PC-3 (cell line): ENCODE measurements at regions not wholly inside any gene's neighbourhood (a gene's known extent, or its start where the extent isn't known, plus 50 kb on each side); places are given as distances from the start of the nearest gene placed in this dataset.
"Not testable (repeated sequence)": the region's sequence is repeated elsewhere in the genome, so short reads cannot be mapped to it uniquely, and the experiment has no call there.

Source experiments
- ATAC-seq: fragments of 200-7000 bp; cut with Tn5 transposase; 2 replicates; pipeline ENCODE4 v1.9.1; 2020; ENCODE audit warnings: mild to moderate bottlenecking, moderate library complexity
- BruUV-seq: library from RNA; stranded (reverse); fragments of 400-500 nt; replicated peaks from 2 replicates; lab custom pipeline; 2021; lab: Mats Ljungman, UMichigan
- CTCF ChIA-PET: fragments of 300-600 bp; sonication (Branson Sonifier 250); formaldehyde crosslinking; loops from one replicate; lab custom pipeline; 2022; ENCODE audit warnings: antibody characterized with exemption; lab: Charles Lee
- POLR2A ChIA-PET: fragments of 300-600 bp; sonication (Branson Sonifier 250); formaldehyde crosslinking; loops from one replicate; lab custom pipeline; 2022; ENCODE audit warnings: antibody characterized with exemption; ENCODE audit not compliant: unreplicated experiment; lab: Charles Lee
- DNase-seq: peaks from one replicate; pipeline ENCODE4 v3.0.0-alpha.2; 2015
- H2AFZ ChIP-seq: fragments of 300-600 bp; sonication (generic); 2 replicates; pipeline ENCODE4 v1.6.0; 2016; ENCODE audit warnings: antibody characterized with exemption, low read length
- H3F3A ChIP-seq: fragments of 300-600 bp; sonication (generic); one replicate; pipeline ENCODE4 v1.6.0; 2017; ENCODE audit warnings: antibody characterized with exemption, low read length, control low read depth, mild to moderate bottlenecking; ENCODE audit not compliant: unreplicated experiment
- H3K27ac ChIP-seq: fragments of 300-600 bp; sonication (generic); 2 replicates; pipeline ENCODE4 v1.5.1; 2016; ENCODE audit warnings: mild to moderate bottlenecking, low read length
- H3K27me3 ChIP-seq: fragments of 300-600 bp; sonication (generic); 2 replicates; pipeline ENCODE4 v1.6.1; 2016; ENCODE audit warnings: low read length, mixed read lengths
- H3K36me3 ChIP-seq: fragments of 300-600 bp; sonication (generic); 2 replicates; pipeline ENCODE4 v1.6.1; 2016; ENCODE audit warnings: low read depth, mixed run types, low read length, mixed read lengths
- H3K4me1 ChIP-seq: fragments of 300-600 bp; sonication (generic); 2 replicates; pipeline ENCODE4 v1.5.1; 2016; ENCODE audit warnings: low read length; ENCODE audit not compliant: insufficient read depth
- H3K4me2 ChIP-seq: fragments of 300-600 bp; sonication (generic); 2 replicates; pipeline ENCODE4 v1.6.0; 2016; ENCODE audit warnings: low read length
- H3K4me3 ChIP-seq: fragments of 300-600 bp; sonication (generic); 2 replicates; pipeline ENCODE4 v1.5.1; 2016; ENCODE audit warnings: mild to moderate bottlenecking, low read length, mixed read lengths
- H3K79me2 ChIP-seq: fragments of 300-600 bp; sonication (generic); 2 replicates; pipeline ENCODE4 v1.6.1; 2017; ENCODE audit warnings: low read length, mixed read lengths
- H3K9ac ChIP-seq: fragments of 300-600 bp; sonication (generic); 2 replicates; pipeline ENCODE4 v1.6.0; 2016; ENCODE audit warnings: mild to moderate bottlenecking, low read length
- H3K9me2 ChIP-seq: fragments of 300-600 bp; sonication (generic); replicated peaks from 2 replicates; pipeline ENCODE4 v1.6.1; 2016; ENCODE audit warnings: mixed run types, low read length, mixed read lengths
- H3K9me3 ChIP-seq: fragments of 300-600 bp; sonication (generic); 2 replicates; pipeline ENCODE4 v1.6.1; 2016; ENCODE audit warnings: low read length, mixed read lengths
- H4K20me1 ChIP-seq: fragments of 300-600 bp; sonication (generic); 2 replicates; pipeline ENCODE4 v1.6.1; 2016; ENCODE audit warnings: low read length, mixed read lengths
- EZH2 ChIP-seq: fragments of 300-600 bp; sonication (generic); IDR thresholded peaks from one replicate; pipeline ENCODE4 v1.6.1; 2017; ENCODE audit warnings: antibody characterized with exemption, mild to moderate bottlenecking, low read length; ENCODE audit not compliant: unreplicated experiment
- EZH2phosphoT487 ChIP-seq: fragments of 300-600 bp; sonication (generic); IDR thresholded peaks from 2 replicates; pipeline ENCODE4 v1.6.1; 2018; ENCODE audit warnings: mild to moderate bottlenecking, antibody characterized with exemption, low read length, borderline replicate concordance
- intact Hi-C: fragments of 100-400 bp; cut with micrococcal nuclease; formaldehyde crosslinking; loops from 2 replicates; pipeline ENCODE4 v1.9.0; 2023
- TF ChIP-seq, protein P1 (sequence below): fragments of 300-600 bp; sonication (generic); conservative IDR thresholded peaks from 2 replicates; pipeline ENCODE4 v1.5.1; 2017; ENCODE audit warnings: antibody characterized with exemption, low read depth, mild to moderate bottlenecking, low read length

DNA sequence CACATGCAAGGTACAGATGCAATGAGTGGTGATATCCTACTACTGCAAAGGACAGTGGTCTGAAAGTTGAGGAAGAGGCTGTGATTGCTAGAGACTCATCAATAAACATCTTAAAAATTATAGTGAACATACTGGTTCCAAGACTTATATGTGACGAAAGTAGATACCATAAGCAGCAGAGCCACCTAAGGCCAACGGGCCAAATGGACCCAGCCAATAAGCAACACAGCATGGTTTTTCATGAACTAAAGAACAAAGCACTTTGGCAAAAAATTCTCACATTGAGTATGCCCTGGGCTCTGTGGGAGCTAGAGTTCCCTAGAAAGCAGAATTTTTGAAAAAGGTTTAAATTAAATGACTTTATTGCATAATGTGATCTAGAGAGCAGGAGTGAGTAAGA is 272.1 kb downstream of the SI start:
- no peak overlapping the region for H3K9ac ChIP-seq
- H3K4me3 ChIP-seq: no peak overlapping the region
- TF ChIP-seq EZH2phosphoT487 (no peak), EZH2 (no peak)
- TF ChIP-seq, protein P1, sequence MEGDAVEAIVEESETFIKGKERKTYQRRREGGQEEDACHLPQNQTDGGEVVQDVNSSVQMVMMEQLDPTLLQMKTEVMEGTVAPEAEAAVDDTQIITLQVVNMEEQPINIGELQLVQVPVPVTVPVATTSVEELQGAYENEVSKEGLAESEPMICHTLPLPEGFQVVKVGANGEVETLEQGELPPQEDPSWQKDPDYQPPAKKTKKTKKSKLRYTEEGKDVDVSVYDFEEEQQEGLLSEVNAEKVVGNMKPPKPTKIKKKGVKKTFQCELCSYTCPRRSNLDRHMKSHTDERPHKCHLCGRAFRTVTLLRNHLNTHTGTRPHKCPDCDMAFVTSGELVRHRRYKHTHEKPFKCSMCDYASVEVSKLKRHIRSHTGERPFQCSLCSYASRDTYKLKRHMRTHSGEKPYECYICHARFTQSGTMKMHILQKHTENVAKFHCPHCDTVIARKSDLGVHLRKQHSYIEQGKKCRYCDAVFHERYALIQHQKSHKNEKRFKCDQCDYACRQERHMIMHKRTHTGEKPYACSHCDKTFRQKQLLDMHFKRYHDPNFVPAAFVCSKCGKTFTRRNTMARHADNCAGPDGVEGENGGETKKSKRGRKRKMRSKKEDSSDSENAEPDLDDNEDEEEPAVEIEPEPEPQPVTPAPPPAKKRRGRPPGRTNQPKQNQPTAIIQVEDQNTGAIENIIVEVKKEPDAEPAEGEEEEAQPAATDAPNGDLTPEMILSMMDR: peak; percentile 33; the same call in 1 of the 2 replicates
- ChIA-PET CTCF (no interaction called here), POLR2A (no interaction called here)
- no peaks in the 10 kb centered on the region for H4K20me1 ChIP-seq
- H3K9me3 ChIP-seq: no peaks in the 10 kb centered on the region
- H3K27me3 ChIP-seq: no peaks in the 10 kb centered on the region
- peak; percentile 62; the same call in 1 of the 2 replicates for ATAC-seq
- no TSS peak for BruUV-seq
- no peak for DNase-seq
- no peaks in the 10 kb centered on the region for H3K36me3 ChIP-seq
- no peak overlapping the region for H3K4me2 ChIP-seq
- no peaks in the 10 kb centered on the region for H3K79me2 ChIP-seq
- H3F3A ChIP-seq: no peaks in the 10 kb centered on the region
- intact Hi-C loops: loop anchor here (5.0 to 10.0 kb wide), 2 partner anchors 379 to 429 kb away; no protein-coding TSS in a partner anchor
- H3K27ac ChIP-seq: no peak overlapping the region
- no peaks in the 10 kb centered on the region for H3K9me2 ChIP-seq
- H2AFZ ChIP-seq: no peak overlapping the region
- H3K4me1 ChIP-seq: no peaks in the 10 kb centered on the region

DNA sequence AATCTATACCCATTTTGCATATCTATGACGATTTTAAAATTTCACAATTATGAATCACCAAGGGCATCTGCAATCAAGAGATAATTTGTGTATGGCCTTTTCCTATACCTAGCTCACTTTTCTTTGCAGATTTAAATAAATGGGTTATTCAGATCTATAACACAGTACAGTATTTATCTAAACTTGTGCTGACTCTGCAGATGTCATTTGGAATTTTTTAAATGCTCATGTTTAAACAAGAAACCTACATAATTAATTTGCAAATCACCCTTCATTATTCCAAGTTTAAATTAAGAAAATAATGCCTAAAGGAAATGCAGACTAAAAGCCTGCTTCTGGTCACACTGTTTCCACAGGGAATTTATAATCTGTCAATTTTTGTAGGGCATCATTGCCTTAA is 284.2 kb downstream of the SI start:
- no peaks in the 10 kb centered on the region for H3K27me3 ChIP-seq
- H3K9ac ChIP-seq: no peak overlapping the region
- H3K79me2 ChIP-seq: no peaks in the 10 kb centered on the region
- H2AFZ ChIP-seq: no peak overlapping the region
- no peak overlapping the region for H3K27ac ChIP-seq
- DNase-seq: no peak
- no peaks in the 10 kb centered on the region for H4K20me1 ChIP-seq
- no peaks in the 10 kb centered on the region for H3K36me3 ChIP-seq
- H3K9me3 ChIP-seq: no peaks in the 10 kb centered on the region
- no peaks in the 10 kb centered on the region for H3K4me1 ChIP-seq
- H3K4me2 ChIP-seq: no peak overlapping the region
- POLR2A ChIA-PET: no interaction called here
- CTCF ChIA-PET: no interaction called here
- no peak for ATAC-seq
- no peaks in the 10 kb centered on the region for H3K9me2 ChIP-seq
- BruUV-seq: no TSS peak
- no peak for TF ChIP-seq EZH2phosphoT487
- TF ChIP-seq, protein P1: no peak
- TF ChIP-seq EZH2: no peak
- no peaks in the 10 kb centered on the region for H3F3A ChIP-seq
- H3K4me3 ChIP-seq: no peak overlapping the region
- intact Hi-C loops: no loop called here

DNA sequence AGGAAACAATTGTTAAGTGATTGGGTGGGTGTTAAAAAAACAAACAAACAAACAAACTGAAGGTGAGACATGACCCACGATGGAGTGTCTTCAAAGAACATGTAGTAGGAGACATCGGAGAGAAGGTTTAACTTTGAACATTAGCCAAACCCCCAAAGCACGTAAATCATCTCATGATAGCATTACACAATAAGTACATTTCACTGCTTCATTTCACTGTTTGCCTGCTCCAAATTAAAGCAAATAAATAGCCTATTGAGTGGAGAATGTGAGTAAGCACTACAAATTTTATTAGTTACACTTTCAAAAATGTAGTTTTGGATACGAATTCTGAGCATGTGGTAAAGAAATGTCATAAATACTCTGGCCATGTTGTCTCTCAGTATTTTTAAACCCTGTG is 287.0 kb downstream of the SI start:
- H3K4me1 ChIP-seq: no peaks in the 10 kb centered on the region
- no peaks in the 10 kb centered on the region for H3K36me3 ChIP-seq
- H3K27me3 ChIP-seq: no peaks in the 10 kb centered on the region
- H3K4me3 ChIP-seq: no peak overlapping the region
- H4K20me1 ChIP-seq: no peaks in the 10 kb centered on the region
- ChIA-PET CTCF (no interaction called here), POLR2A (no interaction called here)
- no peak overlapping the region for H3K4me2 ChIP-seq
- H3F3A ChIP-seq: no peaks in the 10 kb centered on the region
- H3K9ac ChIP-seq: no peak overlapping the region
- no peak overlapping the region for H2AFZ ChIP-seq
- no peaks in the 10 kb centered on the region for H3K9me2 ChIP-seq
- no peak overlapping the region for H3K27ac ChIP-seq
- DNase-seq: peak; percentile 5
- intact Hi-C loops: no loop called here
- TF ChIP-seq, protein P1: no peak
- TF ChIP-seq EZH2 (no peak), EZH2phosphoT487 (no peak)
- no peaks in the 10 kb centered on the region for H3K79me2 ChIP-seq
- no TSS peak for BruUV-seq
- ATAC-seq: peak; percentile 49
- H3K9me3 ChIP-seq: no peaks in the 10 kb centered on the region

DNA sequence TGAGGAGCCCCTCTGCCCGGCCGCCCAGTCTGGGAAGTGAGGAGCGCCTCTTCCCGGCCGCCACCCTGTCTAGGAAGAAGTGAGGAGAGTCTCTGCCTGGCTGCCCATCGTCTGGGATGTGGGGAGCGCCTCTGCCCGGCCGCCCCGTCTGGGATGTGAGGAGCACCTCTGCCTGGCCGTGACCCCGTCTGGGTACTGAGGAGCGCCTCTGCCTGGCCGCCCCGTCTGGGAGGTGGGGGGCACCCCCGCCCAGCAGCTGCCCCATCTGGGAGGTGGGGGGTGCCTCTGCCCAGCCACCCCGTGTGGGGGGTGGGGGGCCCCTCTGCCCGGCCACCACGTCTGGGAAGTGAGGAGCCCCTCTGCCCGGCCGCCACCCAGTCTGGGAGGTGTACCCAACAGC is 293.9 kb downstream of the SI start:
- POLR2A ChIA-PET, H4K20me1 ChIP-seq, H3K27ac ChIP-seq, H3K4me2 ChIP-seq, DNase-seq, H3K4me3 ChIP-seq, H3K36me3 ChIP-seq, intact Hi-C loops, H3K4me1 ChIP-seq, H3K27me3 ChIP-seq, H3K79me2 ChIP-seq, BruUV-seq, H3K9me3 ChIP-seq, ATAC-seq, CTCF ChIA-PET, H3K9me2 ChIP-seq, H3K9ac ChIP-seq, H2AFZ ChIP-seq, H3F3A ChIP-seq: not testable (repeated sequence)
